ENCODE measurements at regions not wholly inside any gene's neighbourhood (a gene's known extent, or its start where the extent isn't known, plus 50 kb on each side); places are given as distances from the start of the nearest gene placed in this dataset.

GRCh38 chr16:73853968-73854367 lies 442.6 kb upstream of the PSMD7 start:
- Histone ChIP-seq H3K4me3 (ENCODE audit: low read length) (no peak overlapping the region), H3K79me2 (ENCODE audit: low read length) (no peaks in the 10 kb centered on the region), H3K9ac (ENCODE audit: low read length) (no peak overlapping the region), H3K9me3 (ENCODE audit: insufficient read depth, low read length) (no peaks in the 10 kb centered on the region), H3K4me2 (ENCODE audit: low read length) (no peak overlapping the region), H3K4me1 (ENCODE audit: low read length) (no peaks in the 10 kb centered on the region), H2AFZ (ENCODE audit: low read depth, low read length) (no peak overlapping the region), H3K36me3 (replicated peaks; ENCODE audit: low read depth, low read length) (no peaks in the 10 kb centered on the region), H3K27me3 (ENCODE audit: low read depth, low read length) (no peaks in the 10 kb centered on the region; the same call in 1 of the 2 replicates), H4K20me1 (ENCODE audit: insufficient read depth, low read length) (no peaks in the 10 kb centered on the region), H3K27ac (ENCODE audit: low read length) (no peak overlapping the region)
- TF ChIP-seq, protein P1, sequence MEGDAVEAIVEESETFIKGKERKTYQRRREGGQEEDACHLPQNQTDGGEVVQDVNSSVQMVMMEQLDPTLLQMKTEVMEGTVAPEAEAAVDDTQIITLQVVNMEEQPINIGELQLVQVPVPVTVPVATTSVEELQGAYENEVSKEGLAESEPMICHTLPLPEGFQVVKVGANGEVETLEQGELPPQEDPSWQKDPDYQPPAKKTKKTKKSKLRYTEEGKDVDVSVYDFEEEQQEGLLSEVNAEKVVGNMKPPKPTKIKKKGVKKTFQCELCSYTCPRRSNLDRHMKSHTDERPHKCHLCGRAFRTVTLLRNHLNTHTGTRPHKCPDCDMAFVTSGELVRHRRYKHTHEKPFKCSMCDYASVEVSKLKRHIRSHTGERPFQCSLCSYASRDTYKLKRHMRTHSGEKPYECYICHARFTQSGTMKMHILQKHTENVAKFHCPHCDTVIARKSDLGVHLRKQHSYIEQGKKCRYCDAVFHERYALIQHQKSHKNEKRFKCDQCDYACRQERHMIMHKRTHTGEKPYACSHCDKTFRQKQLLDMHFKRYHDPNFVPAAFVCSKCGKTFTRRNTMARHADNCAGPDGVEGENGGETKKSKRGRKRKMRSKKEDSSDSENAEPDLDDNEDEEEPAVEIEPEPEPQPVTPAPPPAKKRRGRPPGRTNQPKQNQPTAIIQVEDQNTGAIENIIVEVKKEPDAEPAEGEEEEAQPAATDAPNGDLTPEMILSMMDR (IDR thresholded peaks at IDR 0.05; ENCODE audit: low read depth, low read length) = no peak
- no peak for TF ChIP-seq EZH2phosphoT487 (IDR thresholded peaks at IDR 0.05; ENCODE audit: low read depth)

GRCh38 chr16:73852561-73852960 lies 444.1 kb upstream of the PSMD7 start:
- no peak overlapping the region for H3K4me2 ChIP-seq (ENCODE audit: low read length)
- H2AFZ ChIP-seq (ENCODE audit: low read depth, low read length) = no peak overlapping the region
- H3K9ac ChIP-seq (ENCODE audit: low read length) = no peak overlapping the region
- TF ChIP-seq, protein P1 (IDR thresholded peaks at IDR 0.05; ENCODE audit: low read depth, low read length) = no peak
- TF ChIP-seq EZH2phosphoT487 (IDR thresholded peaks at IDR 0.05; ENCODE audit: low read depth) = no peak
- H4K20me1 ChIP-seq (ENCODE audit: insufficient read depth, low read length) = no peaks in the 10 kb centered on the region
- H3K9me3 ChIP-seq (ENCODE audit: insufficient read depth, low read length) = no peaks in the 10 kb centered on the region
- no peaks in the 10 kb centered on the region for H3K79me2 ChIP-seq (ENCODE audit: low read length)
- no peak overlapping the region for H3K4me3 ChIP-seq (ENCODE audit: low read length)
- no peak overlapping the region for H3K27ac ChIP-seq (ENCODE audit: low read length)
- H3K27me3 ChIP-seq (ENCODE audit: low read depth, low read length) = no peaks in the 10 kb centered on the region; the same call in 1 of the 2 replicates
- no peaks in the 10 kb centered on the region for H3K36me3 ChIP-seq (replicated peaks; ENCODE audit: low read depth, low read length)
- no peaks in the 10 kb centered on the region for H3K4me1 ChIP-seq (ENCODE audit: low read length)

DNA sequence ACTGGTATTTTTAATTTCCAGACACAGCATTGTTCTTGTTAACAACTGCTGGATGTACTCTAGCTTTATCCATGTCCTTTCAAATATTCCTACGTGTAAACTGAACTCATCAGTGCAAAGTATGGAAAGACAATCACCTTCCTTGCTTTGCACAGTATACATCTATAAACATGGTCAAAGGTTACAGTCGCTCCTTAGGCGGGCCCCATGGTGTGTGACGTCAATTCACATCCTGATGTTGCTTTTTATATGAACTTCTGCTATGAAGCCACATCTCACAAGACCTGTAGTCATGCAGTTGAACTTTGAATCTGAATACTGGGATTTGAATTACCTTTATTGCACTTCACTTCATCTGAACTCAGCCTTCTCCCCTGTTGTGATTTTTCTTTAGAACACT lies 447.6 kb upstream of the PSMD7 start:
- Histone ChIP-seq H3K9me3 (ENCODE audit: insufficient read depth, low read length) (no peaks in the 10 kb centered on the region), H3K9ac (ENCODE audit: low read length) (no peak overlapping the region), H4K20me1 (ENCODE audit: insufficient read depth, low read length) (no peaks in the 10 kb centered on the region), H3K27me3 (ENCODE audit: low read depth, low read length) (peaks cover 4% of the 10 kb centered on the region; the same call in 1 of the 2 replicates), H3K36me3 (replicated peaks; ENCODE audit: low read depth, low read length) (no peaks in the 10 kb centered on the region), H3K4me1 (ENCODE audit: low read length) (no peaks in the 10 kb centered on the region), H3K4me2 (ENCODE audit: low read length) (no peak overlapping the region), H3K79me2 (ENCODE audit: low read length) (no peaks in the 10 kb centered on the region), H3K4me3 (ENCODE audit: low read length) (no peak overlapping the region), H3K27ac (ENCODE audit: low read length) (no peak overlapping the region), H2AFZ (ENCODE audit: low read depth, low read length) (no peak overlapping the region)
- TF ChIP-seq EZH2phosphoT487 (IDR thresholded peaks at IDR 0.05; ENCODE audit: low read depth) = no peak
- TF ChIP-seq, protein P1 (IDR thresholded peaks at IDR 0.05; ENCODE audit: low read depth, low read length) = no peak

DNA sequence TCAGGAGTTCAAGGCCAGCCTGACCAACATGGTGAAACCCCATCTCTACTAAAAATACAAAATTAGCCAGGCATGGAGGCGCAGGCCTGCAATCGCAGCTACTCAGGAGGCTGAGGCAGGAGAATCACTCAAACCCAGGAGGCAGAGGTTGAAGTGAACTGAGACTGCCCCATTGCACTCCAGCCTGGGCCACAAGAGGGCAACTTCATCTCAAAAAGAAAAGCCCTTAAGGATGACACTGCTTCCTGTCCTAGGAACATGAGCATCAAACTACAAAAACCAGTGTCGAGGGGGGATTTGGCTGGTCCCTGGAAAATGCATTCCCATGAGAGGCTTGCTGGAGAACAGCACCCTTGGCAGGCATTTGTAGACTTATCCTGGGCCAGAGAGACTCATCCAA lies 449.5 kb upstream of the PSMD7 start:
- no peaks in the 10 kb centered on the region for H3K79me2 ChIP-seq (ENCODE audit: low read length)
- no peak overlapping the region for H3K4me2 ChIP-seq (ENCODE audit: low read length)
- TF ChIP-seq EZH2phosphoT487 (IDR thresholded peaks at IDR 0.05; ENCODE audit: low read depth) = no peak
- TF ChIP-seq, protein P1 (IDR thresholded peaks at IDR 0.05; ENCODE audit: low read depth, low read length) = 0 out of 2 replicates have a peak, but pooled peaks have one; percentile 21
- peaks cover 4% of the 10 kb centered on the region; the same call in 1 of the 2 replicates for H3K27me3 ChIP-seq (ENCODE audit: low read depth, low read length)
- H3K27ac ChIP-seq (ENCODE audit: low read length) = no peak overlapping the region
- no peak overlapping the region for H3K4me3 ChIP-seq (ENCODE audit: low read length)
- no peaks in the 10 kb centered on the region for H3K9me3 ChIP-seq (ENCODE audit: insufficient read depth, low read length)
- no peaks in the 10 kb centered on the region for H3K36me3 ChIP-seq (replicated peaks; ENCODE audit: low read depth, low read length)
- H2AFZ ChIP-seq (ENCODE audit: low read depth, low read length) = no peak overlapping the region
- no peaks in the 10 kb centered on the region for H4K20me1 ChIP-seq (ENCODE audit: insufficient read depth, low read length)
- H3K9ac ChIP-seq (ENCODE audit: low read length) = no peak overlapping the region
- no peaks in the 10 kb centered on the region for H3K4me1 ChIP-seq (ENCODE audit: low read length)
